ENCODE measurements at regions not wholly inside any gene's neighbourhood (a gene's known extent, or its start where the extent isn't known, plus 50 kb on each side); places are given as distances from the start of the nearest gene placed in this dataset.
"Not testable (repeated sequence)": the region's sequence is repeated elsewhere in the genome, so short reads cannot be mapped to it uniquely, and the experiment has no call there.

DNA sequence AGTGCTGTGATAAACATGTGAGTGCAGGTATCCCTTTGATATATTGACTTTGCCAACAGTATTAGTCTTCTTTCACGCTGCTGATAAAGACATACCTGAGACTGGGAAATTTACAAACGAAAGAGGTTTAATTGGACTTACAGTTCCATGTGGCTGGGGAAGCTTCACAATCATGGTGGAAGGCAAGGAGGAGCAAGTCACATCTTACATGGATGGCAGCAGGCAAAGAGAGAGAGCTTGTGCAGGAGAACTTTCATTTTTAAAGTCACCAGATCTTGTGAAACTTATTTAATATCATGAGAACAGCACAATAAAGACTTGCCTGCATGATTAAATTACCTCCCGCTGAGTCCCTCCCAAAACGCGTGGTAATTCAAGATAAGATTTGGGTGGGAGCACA, 277.9 kb upstream of the GCFC2 start:
- TF ChIP-seq, protein P1, sequence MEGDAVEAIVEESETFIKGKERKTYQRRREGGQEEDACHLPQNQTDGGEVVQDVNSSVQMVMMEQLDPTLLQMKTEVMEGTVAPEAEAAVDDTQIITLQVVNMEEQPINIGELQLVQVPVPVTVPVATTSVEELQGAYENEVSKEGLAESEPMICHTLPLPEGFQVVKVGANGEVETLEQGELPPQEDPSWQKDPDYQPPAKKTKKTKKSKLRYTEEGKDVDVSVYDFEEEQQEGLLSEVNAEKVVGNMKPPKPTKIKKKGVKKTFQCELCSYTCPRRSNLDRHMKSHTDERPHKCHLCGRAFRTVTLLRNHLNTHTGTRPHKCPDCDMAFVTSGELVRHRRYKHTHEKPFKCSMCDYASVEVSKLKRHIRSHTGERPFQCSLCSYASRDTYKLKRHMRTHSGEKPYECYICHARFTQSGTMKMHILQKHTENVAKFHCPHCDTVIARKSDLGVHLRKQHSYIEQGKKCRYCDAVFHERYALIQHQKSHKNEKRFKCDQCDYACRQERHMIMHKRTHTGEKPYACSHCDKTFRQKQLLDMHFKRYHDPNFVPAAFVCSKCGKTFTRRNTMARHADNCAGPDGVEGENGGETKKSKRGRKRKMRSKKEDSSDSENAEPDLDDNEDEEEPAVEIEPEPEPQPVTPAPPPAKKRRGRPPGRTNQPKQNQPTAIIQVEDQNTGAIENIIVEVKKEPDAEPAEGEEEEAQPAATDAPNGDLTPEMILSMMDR (IDR thresholded peaks at IDR 0.05) = not testable (repeated sequence)
- TF ChIP-seq POLR2A, EP300 (IDR thresholded peaks at IDR 0.05): not testable (repeated sequence)
